Mesenchymal stem cell (in vitro differentiated cells and primary cell): ENCODE measurements at regions not wholly inside any gene's neighbourhood (a gene's known extent, or its start where the extent isn't known, plus 50 kb on each side); places are given as distances from the start of the nearest gene placed in this dataset.

Experiments
- DNase-seq: peaks from one replicate; pipeline ENCODE4 v3.0.0-alpha.2; 2013
- H2AFZ ChIP-seq: one replicate; pipeline ENCODE4 v1.6.1; 2013; ENCODE audit warnings: low read depth, mild to moderate bottlenecking, control low read depth, inconsistent platforms, low read length, moderate library complexity
- H2AK5ac ChIP-seq: 2 replicates; pipeline ENCODE4 v1.6.1; 2013; ENCODE audit warnings: low read length, moderate library complexity, mild to moderate bottlenecking, inconsistent platforms; ENCODE audit not compliant: severe bottlenecking
- H2BK120ac ChIP-seq: one replicate; pipeline ENCODE4 v1.6.1; 2013; ENCODE audit warnings: low read depth, mild to moderate bottlenecking, inconsistent platforms, low read length, moderate library complexity
- H2BK12ac ChIP-seq, 2 experiments: one replicate each; pipeline ENCODE4 v1.6.1; 2013; ENCODE audit warnings: inconsistent platforms in 2 of 2, low read length in 2 of 2, mild to moderate bottlenecking in 2 of 2, moderate library complexity in 2 of 2, control low read depth in 1 of 2
- H2BK15ac ChIP-seq: one replicate; pipeline ENCODE4 v1.6.1; 2013; ENCODE audit warnings: mild to moderate bottlenecking, low read depth, inconsistent platforms; ENCODE audit not compliant: poor library complexity, severe bottlenecking
- H2BK5ac ChIP-seq: 2 replicates; pipeline ENCODE4 v1.6.1; 2013; ENCODE audit warnings: low read depth, mild to moderate bottlenecking, low read length, control low read depth, inconsistent platforms; ENCODE audit not compliant: poor library complexity, severe bottlenecking
- H3K14ac ChIP-seq, 2 experiments: one replicate each; pipeline ENCODE4 v1.6.1; 2013; ENCODE audit warnings: inconsistent platforms in 2 of 2, low read length in 2 of 2, control low read depth in 1 of 2, mild to moderate bottlenecking in 1 of 2, moderate library complexity in 1 of 2
- H3K18ac ChIP-seq, 2 experiments: one replicate each; pipeline ENCODE4 v1.6.1; 2013; ENCODE audit warnings: inconsistent platforms in 2 of 2, low read length in 2 of 2, control low read depth in 1 of 2, low read depth in 1 of 2, mild to moderate bottlenecking in 1 of 2
- H3K23ac ChIP-seq, 2 experiments: one replicate each; pipeline ENCODE4 v1.6.1; 2013; ENCODE audit warnings: inconsistent platforms in 2 of 2, low read length in 2 of 2, mild to moderate bottlenecking in 2 of 2, moderate library complexity in 2 of 2, control low read depth in 1 of 2
- H3K27ac ChIP-seq: 2 replicates; pipeline ENCODE4 v1.5.1; 2013; ENCODE audit warnings: mild to moderate bottlenecking, moderate library complexity, low read length, control low read depth, inconsistent platforms; ENCODE audit not compliant: poor library complexity, severe bottlenecking
- H3K27me3 ChIP-seq, 2 experiments: 2 replicates each; pipeline versions ENCODE4 v1.6.1 to v1.7.0; 2013; ENCODE audit warnings: low read length in 2 of 2, mild to moderate bottlenecking in 2 of 2, moderate library complexity in 2 of 2, control low read depth in 1 of 2, inconsistent platforms in 1 of 2; ENCODE audit not compliant: control insufficient read depth in 1 of 2, insufficient read depth in 1 of 2
- H3K36me3 ChIP-seq, 2 experiments: 2 replicates each; pipeline versions ENCODE4 v1.6.1 to v1.7.0; 2013; ENCODE audit warnings: low read length in 2 of 2, control low read depth in 1 of 2, inconsistent platforms in 1 of 2, low read depth in 1 of 2, mild to moderate bottlenecking in 1 of 2; ENCODE audit not compliant: insufficient read depth in 2 of 2, control insufficient read depth in 1 of 2
- H3K4ac ChIP-seq, 2 experiments: one replicate each; pipeline ENCODE4 v1.6.1; 2013; ENCODE audit warnings: inconsistent platforms in 2 of 2, low read length in 2 of 2, mild to moderate bottlenecking in 2 of 2, moderate library complexity in 2 of 2, control low read depth in 1 of 2, low read depth in 1 of 2
- H3K4me1 ChIP-seq: 2 replicates; pipeline ENCODE4 v1.6.1; 2013; ENCODE audit warnings: low read depth, low read length, control low read depth; ENCODE audit not compliant: control insufficient read depth, insufficient read depth
- H3K4me2 ChIP-seq: 2 replicates; pipeline ENCODE4 v1.6.1; 2013; ENCODE audit warnings: low read length, mild to moderate bottlenecking, inconsistent platforms; ENCODE audit not compliant: poor library complexity, severe bottlenecking
- H3K4me3 ChIP-seq, 2 experiments: 2 replicates each; pipeline versions ENCODE4 v1.5.1 to v1.7.0; 2013; ENCODE audit warnings: low read length in 2 of 2, mild to moderate bottlenecking in 2 of 2, control low read depth in 1 of 2, low read depth in 1 of 2; ENCODE audit not compliant: insufficient read depth in 1 of 2
- H3K79me1 ChIP-seq: replicated peaks from 2 replicates; pipeline ENCODE4 v1.6.1; 2013; ENCODE audit warnings: mild to moderate bottlenecking, control low read depth, low read length, inconsistent platforms; ENCODE audit not compliant: poor library complexity, severe bottlenecking
- H3K9ac ChIP-seq: 2 replicates; pipeline ENCODE4 v1.7.0; 2013; ENCODE audit warnings: mild to moderate bottlenecking, low read length, moderate library complexity
- H3K9me3 ChIP-seq: 2 replicates; pipeline ENCODE4 v1.7.0; 2013; ENCODE audit warnings: mild to moderate bottlenecking, low read length; ENCODE audit not compliant: control insufficient read depth
- H4K8ac ChIP-seq: one replicate; pipeline ENCODE4 v1.6.1; 2013; ENCODE audit warnings: inconsistent platforms, mild to moderate bottlenecking, low read length, moderate library complexity
- H4K91ac ChIP-seq: one replicate; pipeline ENCODE4 v1.6.1; 2013; ENCODE audit warnings: mild to moderate bottlenecking, low read length, inconsistent platforms
- WGBS: methylation state at CpG from one replicate; pipeline ENCODE4 v1.1.7; 2013; ENCODE audit warnings: mixed read lengths; 5-methylcytosine and 5-hydroxymethylcytosine counted together

- H3K4me2 ChIP-seq, result no peak overlapping the region
- no peak overlapping the region for H2BK5ac ChIP-seq
- H2AFZ ChIP-seq, result no peak overlapping the region
- no peak overlapping the region for H2AK5ac ChIP-seq
- no peak overlapping the region for H2BK15ac ChIP-seq
- no peak overlapping the region for H3K14ac ChIP-seq
- H4K8ac ChIP-seq, result no peak overlapping the region
- H3K4me1 ChIP-seq, result no peaks in the 10 kb centered on the region
- H3K4ac ChIP-seq, result no peak overlapping the region
- no peaks in the 10 kb centered on the region for H3K79me1 ChIP-seq
- WGBS, result 86% methylated on average over 2 of the region's 3 CpGs
- H3K27ac ChIP-seq, result no peak overlapping the region
- no peak overlapping the region for H3K4me3 ChIP-seq
- no peaks in the 10 kb centered on the region for H3K36me3 ChIP-seq
- H3K27me3 ChIP-seq, result no peaks in the 10 kb centered on the region
- no peaks in the 10 kb centered on the region for H3K9me3 ChIP-seq
- no peak overlapping the region for H3K23ac ChIP-seq
- H3K18ac ChIP-seq, result no peak overlapping the region
- no peak overlapping the region for H3K9ac ChIP-seq
- H4K91ac ChIP-seq, result no peak overlapping the region
- DNase-seq, result no peak
- no peak overlapping the region for H2BK12ac ChIP-seq
- H2BK120ac ChIP-seq, result no peak overlapping the region
Observed at GRCh38 chr5:98461485-98461884, 312.0 kb upstream of the RGMB start.

GRCh38 chr5:98463222-98463621, 310.2 kb upstream of the RGMB start:
- Histone ChIP-seq H4K8ac (no peak overlapping the region), H2AFZ (no peak overlapping the region), H3K36me3 (no peaks in the 10 kb centered on the region), H3K9ac (no peak overlapping the region), H3K79me1 (no peaks in the 10 kb centered on the region), H4K91ac (no peak overlapping the region), H3K27me3 (no peaks in the 10 kb centered on the region), H3K23ac (no peak overlapping the region), H2AK5ac (no peak overlapping the region), H3K4me2 (no peak overlapping the region), H2BK15ac (no peak overlapping the region), H3K4me1 (no peaks in the 10 kb centered on the region), H3K27ac (no peak overlapping the region), H3K4me3 (no peak overlapping the region), H2BK5ac (no peak overlapping the region), H2BK120ac (no peak overlapping the region), H3K14ac (no peak overlapping the region), H3K9me3 (no peaks in the 10 kb centered on the region), H3K18ac (no peak overlapping the region), H2BK12ac (no peak overlapping the region), H3K4ac (no peak overlapping the region)
- DNase-seq, result no peak
- 96% methylated on average over 3 of the region's 4 CpGs for WGBS

- Histone ChIP-seq H2BK5ac (no peak overlapping the region), H2AFZ (no peak overlapping the region), H3K4me1 (no peaks in the 10 kb centered on the region), H2AK5ac (no peak overlapping the region), H3K27ac (no peak overlapping the region), H3K36me3 (no peaks in the 10 kb centered on the region), H3K4me3 (no peak overlapping the region), H2BK12ac (no peak overlapping the region), H3K79me1 (no peaks in the 10 kb centered on the region), H3K4me2 (no peak overlapping the region), H3K14ac (no peak overlapping the region), H3K9me3 (no peaks in the 10 kb centered on the region), H4K91ac (no peak overlapping the region), H3K9ac (no peak overlapping the region), H3K18ac (no peak overlapping the region), H4K8ac (no peak overlapping the region), H2BK15ac (no peak overlapping the region), H3K27me3 (no peaks in the 10 kb centered on the region), H3K4ac (no peak overlapping the region), H2BK120ac (no peak overlapping the region), H3K23ac (no peak overlapping the region)
- WGBS, result 87% methylated on average over 4 of the region's 5 CpGs
- DNase-seq, result no peak
Observed at GRCh38 chr5:98463676-98464075, 309.8 kb upstream of the RGMB start.

GRCh38 chr5:98464737-98465330, 308.6 kb upstream of the RGMB start:
- H2BK5ac ChIP-seq, result no peak overlapping the region
- no peak overlapping the region for H3K4ac ChIP-seq
- no peak overlapping the region for H4K8ac ChIP-seq
- peak overlapping the region; percentile 69 for H3K9ac ChIP-seq
- H2BK15ac ChIP-seq, result no peak overlapping the region
- no peak overlapping the region for H2BK12ac ChIP-seq
- no peaks in the 10 kb centered on the region for H3K36me3 ChIP-seq
- H4K91ac ChIP-seq, result no peak overlapping the region
- no peak overlapping the region for H3K18ac ChIP-seq
- no peak overlapping the region for H2AFZ ChIP-seq
- no peaks in the 10 kb centered on the region for H3K79me1 ChIP-seq
- no peak for DNase-seq
- no peaks in the 10 kb centered on the region for H3K9me3 ChIP-seq
- H3K27me3 ChIP-seq, result no peaks in the 10 kb centered on the region
- no peaks in the 10 kb centered on the region for H3K4me1 ChIP-seq
- peak overlapping the region in 1 of 2 experiments; percentile 20 for H3K4me3 ChIP-seq
- no peak overlapping the region for H3K23ac ChIP-seq
- H2AK5ac ChIP-seq, result no peak overlapping the region
- 100% methylated on average over 3 of the region's 3 CpGs for WGBS
- H2BK120ac ChIP-seq, result no peak overlapping the region
- no peak overlapping the region for H3K27ac ChIP-seq
- no peak overlapping the region for H3K14ac ChIP-seq
- no peak overlapping the region for H3K4me2 ChIP-seq
